T-helper 9 cell (primary cell): ENCODE measurements at regions not wholly inside any gene's neighbourhood (a gene's known extent, or its start where the extent isn't known, plus 50 kb on each side); places are given as distances from the start of the nearest gene placed in this dataset.

Experiments
- DNase-seq: peaks from one replicate; pipeline ENCODE4 v3.0.0-alpha.2; 2020

DNA sequence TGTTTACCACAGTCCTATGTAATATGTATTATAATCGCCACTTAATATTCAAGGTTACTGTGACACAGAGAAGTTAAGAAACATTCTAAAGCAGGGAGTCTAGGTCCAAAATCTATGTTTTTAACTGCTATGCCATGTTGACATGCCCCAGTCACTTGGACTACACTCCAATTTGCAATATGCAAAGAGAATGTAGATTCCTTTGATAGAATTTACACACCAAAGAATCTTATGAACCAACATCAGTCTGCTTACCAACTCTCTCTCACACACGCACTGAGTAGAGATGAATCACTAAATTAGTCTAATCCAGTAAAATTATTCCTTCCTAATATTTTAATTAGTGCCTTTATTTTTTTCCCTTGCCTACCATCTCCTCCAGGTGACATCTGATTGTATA, 266.2 kb downstream of the OLFM3 start:
- DNase-seq: no peak

GRCh38 chr1:101732261-101732660, 264.5 kb downstream of the OLFM3 start:
- DNase-seq: no peak

DNA sequence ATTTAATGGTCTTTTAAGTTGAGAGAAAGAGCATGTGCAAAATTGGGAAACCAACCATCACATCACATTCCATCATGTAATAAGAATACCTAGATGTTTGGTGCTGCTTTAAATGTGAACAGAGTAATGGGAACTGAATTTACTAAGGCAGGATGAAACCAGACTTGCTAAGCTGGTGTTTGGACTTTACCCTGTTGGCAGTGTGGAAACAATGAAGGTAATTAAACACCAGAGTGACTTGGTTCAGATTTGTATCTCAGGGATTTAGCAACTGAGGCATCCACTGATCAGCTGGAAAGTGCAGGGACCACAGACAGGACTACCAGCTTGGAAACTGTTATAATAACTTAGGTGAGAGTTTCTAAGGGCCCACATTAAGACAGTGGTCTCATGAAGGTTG, 263.4 kb downstream of the OLFM3 start:
- DNase-seq: no peak

DNA sequence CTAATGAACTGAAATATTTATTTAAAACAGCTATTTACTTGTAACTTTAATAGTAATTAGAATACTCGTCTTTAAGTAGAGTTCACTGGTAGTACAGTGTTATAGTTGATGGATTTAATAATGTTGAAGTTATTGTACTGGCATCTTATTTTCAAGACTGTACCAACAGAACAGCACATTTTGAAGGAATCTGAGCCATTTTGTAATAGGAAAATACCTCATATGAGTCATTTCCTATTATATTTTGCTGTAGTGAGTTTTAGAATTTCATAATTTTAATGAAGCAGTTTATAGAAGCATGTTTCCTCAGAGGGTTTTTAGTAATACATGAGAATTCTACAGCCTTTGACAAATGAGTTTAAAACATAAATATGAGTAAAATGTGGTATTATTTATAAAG, 258.3 kb downstream of the OLFM3 start:
- DNase-seq: no peak

DNA sequence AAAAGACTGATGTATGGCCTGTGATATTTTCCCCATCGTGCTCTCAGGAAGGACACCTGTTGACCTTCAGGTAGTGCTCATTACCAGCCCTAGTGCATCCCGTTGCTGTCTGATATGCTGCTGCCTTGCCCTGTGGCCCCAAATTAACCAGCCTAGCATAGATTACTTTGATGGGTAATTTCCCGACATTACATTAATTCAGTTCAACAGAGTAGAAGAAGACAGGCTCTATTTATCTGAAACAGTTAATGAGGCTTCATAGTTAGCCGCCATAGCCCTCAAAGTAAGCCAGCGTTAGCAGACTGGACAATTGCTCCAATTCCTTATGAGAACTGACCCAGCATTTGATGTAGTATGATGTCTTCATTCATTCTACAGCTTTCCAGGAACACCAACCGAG, 257.6 kb downstream of the OLFM3 start:
- no peak for DNase-seq

DNA sequence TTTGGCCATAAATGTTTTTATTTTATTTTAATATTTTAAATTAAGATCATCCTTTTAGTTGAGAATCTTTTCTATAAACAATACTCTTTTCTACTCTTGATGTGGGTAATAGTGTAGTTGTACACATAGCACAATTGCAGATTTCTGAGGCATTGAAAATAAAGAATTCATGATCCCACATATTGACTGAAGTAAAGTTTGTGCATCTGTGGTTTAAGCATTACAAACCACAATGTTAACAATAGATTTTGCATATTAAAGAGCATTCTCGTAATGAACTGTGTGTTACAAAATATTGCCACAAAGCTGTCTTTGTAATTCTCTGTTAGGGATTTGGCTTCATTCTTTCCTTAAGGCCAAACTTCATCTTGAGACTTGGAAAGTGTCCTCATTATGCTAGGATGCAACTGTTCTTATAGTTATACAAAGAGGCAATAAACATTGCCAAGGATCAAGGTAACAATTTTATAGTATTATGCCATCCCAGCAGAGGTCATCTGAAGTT, 256.8 kb downstream of the OLFM3 start:
- no peak for DNase-seq

- no peak for DNase-seq
Observed at GRCh38 chr1:101741910-101742309, 254.8 kb downstream of the OLFM3 start.

DNA sequence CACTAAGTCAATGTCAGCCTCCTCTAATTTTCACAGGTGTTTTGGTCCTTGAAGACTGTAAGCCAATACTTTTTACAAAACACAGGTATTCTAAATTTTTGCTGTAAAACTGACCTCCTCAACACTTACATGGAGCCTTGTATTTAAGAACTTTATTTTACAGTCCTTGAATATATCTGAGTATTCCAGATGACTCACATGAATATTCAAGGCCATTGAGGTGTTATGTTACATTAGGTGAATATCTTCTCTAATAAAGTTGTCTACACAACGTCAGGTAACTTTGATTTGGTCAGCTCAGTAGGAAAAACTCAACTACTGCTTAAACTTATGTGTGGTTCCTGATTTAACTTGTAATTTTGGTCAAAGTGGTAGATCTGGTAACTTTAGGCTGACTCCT, 254.2 kb downstream of the OLFM3 start:
- DNase-seq: no peak

DNA sequence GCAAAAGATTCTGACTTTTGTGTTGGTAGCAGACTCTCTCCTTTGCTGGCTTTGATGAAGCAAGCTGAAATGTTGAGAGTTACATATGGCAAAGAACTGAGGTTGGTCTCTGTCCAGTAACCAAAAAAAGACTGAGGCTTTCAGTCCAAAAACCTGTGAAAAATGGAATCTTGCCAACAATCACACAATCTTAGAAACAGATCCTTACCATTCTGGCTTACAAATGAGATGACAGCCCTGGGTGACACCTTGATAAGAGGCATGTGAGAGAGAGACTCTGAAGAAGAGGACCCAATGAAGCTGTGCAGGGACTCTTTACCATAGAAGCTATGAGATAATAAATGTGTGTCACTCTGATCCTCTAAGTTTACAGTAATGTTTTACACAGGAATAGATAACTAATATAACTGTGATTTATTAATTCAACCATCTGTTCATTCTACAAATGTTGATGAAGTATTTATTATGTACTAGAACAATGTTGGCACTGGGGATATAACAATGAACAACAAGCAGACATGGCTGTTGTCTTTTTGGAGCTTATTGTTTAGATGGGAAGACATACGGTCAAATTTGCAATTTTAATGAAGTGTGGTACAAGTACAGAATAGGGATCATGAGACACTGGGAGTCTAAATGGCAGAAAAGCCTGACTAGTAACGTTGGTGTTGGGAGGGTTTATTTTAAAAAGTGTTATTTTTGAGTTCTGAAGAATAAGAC, 251.0 kb downstream of the OLFM3 start:
- DNase-seq: no peak

- no peak for DNase-seq
Observed at GRCh38 chr1:101748077-101748476, 248.6 kb downstream of the OLFM3 start.
